AG04449 (cell line): ENCODE measurements at regions not wholly inside any gene's neighbourhood (a gene's known extent, or its start where the extent isn't known, plus 50 kb on each side); places are given as distances from the start of the nearest gene placed in this dataset.

ENCODE experiments used
- CTCF ChIA-PET: fragments of 350-600 bp; formaldehyde crosslinking; extraction: SDS; loops from one replicate; lab custom pipeline; 2021; ENCODE audit warnings: antibody characterized with exemption; lab: Yijun Ruan, JAX
- POLR2A ChIA-PET: fragments of 400-600, 350-600 bp; formaldehyde crosslinking; extraction: SDS; loops from one replicate; lab custom pipeline; 2020; ENCODE audit warnings: antibody characterized with exemption, inconsistent platforms; lab: Yijun Ruan, JAX
- DNase-seq: peaks from one replicate; pipeline ENCODE4 v3.0.0-alpha.2; 2010; ENCODE audit warnings: low read depth, low spot score
- H3K4me3 ChIP-seq: 2 replicates; pipeline ENCODE4 v1.5.1; 2011; ENCODE audit warnings: low read depth, mild to moderate bottlenecking, control low read depth, low read length
- TF ChIP-seq, protein P1 (sequence below): IDR thresholded peaks from one replicate; pipeline ENCODE4 v1.5.1; 2011; ENCODE audit warnings: mild to moderate bottlenecking, moderate library complexity, low read length, control low read depth, inconsistent platforms; ENCODE audit not compliant: insufficient read depth; ENCODE audit errors: missing control alignments

GRCh38 chr3:110677506-110677905, 394.1 kb upstream of the NECTIN3 start:
- H3K4me3 ChIP-seq, result no peak overlapping the region
- POLR2A ChIA-PET, result no interaction called here
- DNase-seq, result no peak
- CTCF ChIA-PET, result no interaction called here
- TF ChIP-seq, protein P1, sequence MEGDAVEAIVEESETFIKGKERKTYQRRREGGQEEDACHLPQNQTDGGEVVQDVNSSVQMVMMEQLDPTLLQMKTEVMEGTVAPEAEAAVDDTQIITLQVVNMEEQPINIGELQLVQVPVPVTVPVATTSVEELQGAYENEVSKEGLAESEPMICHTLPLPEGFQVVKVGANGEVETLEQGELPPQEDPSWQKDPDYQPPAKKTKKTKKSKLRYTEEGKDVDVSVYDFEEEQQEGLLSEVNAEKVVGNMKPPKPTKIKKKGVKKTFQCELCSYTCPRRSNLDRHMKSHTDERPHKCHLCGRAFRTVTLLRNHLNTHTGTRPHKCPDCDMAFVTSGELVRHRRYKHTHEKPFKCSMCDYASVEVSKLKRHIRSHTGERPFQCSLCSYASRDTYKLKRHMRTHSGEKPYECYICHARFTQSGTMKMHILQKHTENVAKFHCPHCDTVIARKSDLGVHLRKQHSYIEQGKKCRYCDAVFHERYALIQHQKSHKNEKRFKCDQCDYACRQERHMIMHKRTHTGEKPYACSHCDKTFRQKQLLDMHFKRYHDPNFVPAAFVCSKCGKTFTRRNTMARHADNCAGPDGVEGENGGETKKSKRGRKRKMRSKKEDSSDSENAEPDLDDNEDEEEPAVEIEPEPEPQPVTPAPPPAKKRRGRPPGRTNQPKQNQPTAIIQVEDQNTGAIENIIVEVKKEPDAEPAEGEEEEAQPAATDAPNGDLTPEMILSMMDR, result no peak

GRCh38 chr3:110679285-110679684, 392.3 kb upstream of the NECTIN3 start:
- no peak for DNase-seq
- no peak overlapping the region for H3K4me3 ChIP-seq
- TF ChIP-seq, protein P1, result no peak
- ChIA-PET POLR2A (no interaction called here), CTCF (no interaction called here)

DNA sequence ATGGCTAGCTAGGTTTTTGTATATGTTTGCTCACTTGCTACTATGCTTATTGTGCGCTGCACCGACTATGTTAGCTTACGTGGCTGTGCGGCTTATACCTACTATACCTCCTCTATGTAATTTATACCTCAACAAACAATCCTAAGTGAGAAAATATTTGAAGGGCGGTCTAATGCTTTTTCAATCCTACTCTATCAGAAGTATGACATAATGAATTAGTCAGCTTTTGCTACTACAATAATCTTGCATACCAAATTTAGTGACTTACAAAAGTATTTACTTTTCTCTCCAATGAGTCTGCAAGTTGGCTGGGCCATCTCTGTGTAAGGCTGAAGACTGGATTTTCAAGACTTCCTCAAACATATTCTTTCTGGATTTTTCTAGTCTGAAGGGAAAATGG, 391.2 kb upstream of the NECTIN3 start:
- no peak for DNase-seq
- TF ChIP-seq, protein P1, result no peak
- POLR2A ChIA-PET, result no interaction called here
- CTCF ChIA-PET, result interaction anchor here (1.4 kb wide), 1 partner anchor 11 kb away, joined by 4 read pairs; no protein-coding TSS in a partner anchor
- no peak overlapping the region for H3K4me3 ChIP-seq

DNA sequence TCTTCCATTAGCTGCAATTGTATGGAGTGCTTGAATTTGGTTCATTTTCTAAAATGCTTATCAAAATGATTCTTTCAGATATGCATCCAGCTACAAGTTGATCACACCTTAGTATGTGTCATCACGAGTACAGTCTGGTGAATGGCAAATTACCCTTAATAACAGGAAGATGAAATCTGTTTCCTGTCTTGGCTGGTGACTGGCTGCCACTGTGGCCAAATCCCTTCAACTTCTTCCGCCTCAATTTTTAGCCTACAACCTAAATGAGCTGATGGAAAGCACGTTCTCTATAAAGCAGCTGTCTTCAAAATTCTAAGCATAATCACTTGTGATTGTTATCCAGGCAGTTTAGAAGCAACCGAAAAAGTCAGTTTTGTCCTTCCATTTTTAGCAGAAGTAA, 387.1 kb upstream of the NECTIN3 start:
- CTCF ChIA-PET, result interaction anchor here (1.1 kb wide), 1 partner anchor 17 kb away, joined by 3 read pairs; no protein-coding TSS in a partner anchor
- POLR2A ChIA-PET, result no interaction called here
- TF ChIP-seq, protein P1, result no peak
- H3K4me3 ChIP-seq, result no peak overlapping the region
- DNase-seq, result no peak

DNA sequence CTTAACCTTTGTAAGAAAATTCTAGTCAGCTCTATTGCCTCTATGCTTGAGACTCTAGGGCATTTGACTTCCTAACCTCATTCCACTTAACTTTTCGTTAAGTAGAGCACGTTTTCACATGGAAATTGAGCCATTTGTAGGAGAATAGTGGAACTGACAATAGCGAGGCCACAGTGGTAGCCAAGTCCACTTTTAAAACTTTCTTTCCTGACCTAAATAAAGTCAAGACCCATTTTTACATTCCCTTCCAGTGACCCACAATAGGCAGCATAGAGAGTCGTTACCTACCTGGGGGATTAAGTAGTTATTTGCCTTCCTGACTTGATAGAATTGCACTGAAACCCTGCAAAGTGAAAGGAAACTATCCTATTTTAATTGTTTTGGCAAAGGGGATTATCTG, 386.0 kb upstream of the NECTIN3 start:
- DNase-seq, result no peak
- no peak overlapping the region for H3K4me3 ChIP-seq
- CTCF ChIA-PET, result no interaction called here
- POLR2A ChIA-PET, result no interaction called here
- TF ChIP-seq, protein P1, result no peak

DNA sequence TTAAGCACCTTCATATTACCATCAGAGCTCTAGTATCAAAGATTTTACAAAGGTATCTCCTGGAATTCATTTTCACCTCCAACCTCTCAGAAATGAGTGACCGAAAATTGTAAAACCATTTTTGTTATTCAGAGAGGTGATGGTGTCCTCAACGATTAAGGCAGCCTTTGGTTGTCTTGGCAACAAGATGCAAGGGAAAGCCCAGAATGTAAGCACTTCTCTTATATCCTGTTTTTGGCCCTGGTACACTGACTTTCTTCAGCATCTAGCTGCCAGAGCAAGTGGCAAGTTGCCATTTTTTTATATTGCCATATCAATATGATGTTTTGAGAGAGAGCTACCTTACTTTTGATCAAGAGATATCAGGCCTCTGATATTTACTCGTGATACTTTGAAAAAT, 384.9 kb upstream of the NECTIN3 start:
- no peak overlapping the region for H3K4me3 ChIP-seq
- DNase-seq, result no peak
- TF ChIP-seq, protein P1, result no peak
- ChIA-PET CTCF (no interaction called here), POLR2A (no interaction called here)
